A673 (cell line): ENCODE measurements at regions not wholly inside any gene's neighbourhood (a gene's known extent, or its start where the extent isn't known, plus 50 kb on each side); places are given as distances from the start of the nearest gene placed in this dataset.

ENCODE experiments used
- BruUV-seq: library from RNA; stranded (reverse); fragments of 400-500 nt; replicated peaks from 2 replicates; lab custom pipeline; 2021; lab: Mats Ljungman, UMichigan
- CTCF ChIA-PET: fragments of 300-600 bp; sonication (Branson Sonifier 250); formaldehyde crosslinking; loops from one replicate; lab custom pipeline; 2022; ENCODE audit warnings: antibody characterized with exemption; lab: Charles Lee
- POLR2A ChIA-PET: fragments of 300-600 bp; sonication (Branson Sonifier 250); formaldehyde crosslinking; loops from one replicate; lab custom pipeline; 2022; ENCODE audit warnings: antibody characterized with exemption; ENCODE audit not compliant: low non-redundant PET; lab: Charles Lee
- DNase-seq: peaks from one replicate; pipeline ENCODE4 v3.0.0-alpha.2; 2015; ENCODE audit warnings: low spot score
- H3K27ac ChIP-seq: fragments of 200-600 bp; sonication (generic); 2 replicates; pipeline ENCODE4 v1.5.1; 2016; ENCODE audit warnings: mixed run types, low read depth, mild to moderate bottlenecking, mixed read lengths, antibody characterized with exemption, low read length; ENCODE audit not compliant: poor library complexity, severe bottlenecking
- H3K27me3 ChIP-seq: fragments of 200-600 bp; sonication (generic); replicated peaks from 2 replicates; pipeline ENCODE4 v1.6.1; 2017; ENCODE audit warnings: mixed run types, low read depth, mild to moderate bottlenecking, mixed read lengths, antibody characterized with exemption, low read length; ENCODE audit not compliant: insufficient read depth, poor library complexity
- H3K36me3 ChIP-seq: fragments of 200-600 bp; sonication (generic); 2 replicates; pipeline ENCODE4 v1.6.1; 2016; ENCODE audit warnings: mixed run types, mild to moderate bottlenecking, mixed read lengths, antibody characterized with exemption, low read length; ENCODE audit not compliant: insufficient read depth, poor library complexity, severe bottlenecking
- H3K4me1 ChIP-seq: fragments of 200-600 bp; sonication (generic); 2 replicates; pipeline ENCODE4 v1.6.1; 2017; ENCODE audit warnings: mixed run types, mild to moderate bottlenecking, mixed read lengths, antibody characterized with exemption, low read length; ENCODE audit not compliant: insufficient read depth, poor library complexity, severe bottlenecking
- H3K4me3 ChIP-seq: fragments of 200-600 bp; sonication (generic); 2 replicates; pipeline ENCODE4 v1.5.1; 2016; ENCODE audit warnings: low read depth, mixed run types, mild to moderate bottlenecking, mixed read lengths, low read length; ENCODE audit not compliant: poor library complexity, severe bottlenecking
- H3K9me3 ChIP-seq: fragments of 200-600 bp; sonication (generic); 2 replicates; pipeline ENCODE4 v1.6.1; 2016; ENCODE audit warnings: mixed run types, low read depth, mild to moderate bottlenecking, mixed read lengths, antibody characterized with exemption, low read length; ENCODE audit not compliant: poor library complexity, severe bottlenecking
- EZH2 ChIP-seq: fragments of 200-600 bp; sonication (generic); IDR thresholded peaks from 2 replicates; pipeline ENCODE4 v1.6.1; 2017; ENCODE audit warnings: borderline replicate concordance, low read depth, mild to moderate bottlenecking, mixed read lengths, antibody characterized with exemption, low read length; ENCODE audit not compliant: poor library complexity, severe bottlenecking
- intact Hi-C: fragments of 100-400 bp; cut with micrococcal nuclease; formaldehyde crosslinking; loops from one replicate; pipeline ENCODE4 v1.10.0; 2022; ENCODE audit not compliant: unreplicated experiment
- TF ChIP-seq, protein P1 (sequence below): fragments of 300-800, 200-600 bp; sonication (generic); conservative IDR thresholded peaks from 2 replicates; pipeline ENCODE4 v1.5.1; 2017; ENCODE audit warnings: low read depth, mild to moderate bottlenecking, antibody characterized with exemption, low read length, moderate library complexity, mixed read lengths

- Histone ChIP-seq H3K27ac (no peak overlapping the region), H3K4me3 (no peak overlapping the region), H3K4me1 (peaks cover 6% of the 10 kb centered on the region), H3K9me3 (no peaks in the 10 kb centered on the region), H3K27me3 (no peaks in the 10 kb centered on the region), H3K36me3 (no peaks in the 10 kb centered on the region)
- ChIA-PET POLR2A (no interaction called here), CTCF (no interaction called here)
- BruUV-seq = no TSS peak
- TF ChIP-seq EZH2 = no peak
- TF ChIP-seq, protein P1, sequence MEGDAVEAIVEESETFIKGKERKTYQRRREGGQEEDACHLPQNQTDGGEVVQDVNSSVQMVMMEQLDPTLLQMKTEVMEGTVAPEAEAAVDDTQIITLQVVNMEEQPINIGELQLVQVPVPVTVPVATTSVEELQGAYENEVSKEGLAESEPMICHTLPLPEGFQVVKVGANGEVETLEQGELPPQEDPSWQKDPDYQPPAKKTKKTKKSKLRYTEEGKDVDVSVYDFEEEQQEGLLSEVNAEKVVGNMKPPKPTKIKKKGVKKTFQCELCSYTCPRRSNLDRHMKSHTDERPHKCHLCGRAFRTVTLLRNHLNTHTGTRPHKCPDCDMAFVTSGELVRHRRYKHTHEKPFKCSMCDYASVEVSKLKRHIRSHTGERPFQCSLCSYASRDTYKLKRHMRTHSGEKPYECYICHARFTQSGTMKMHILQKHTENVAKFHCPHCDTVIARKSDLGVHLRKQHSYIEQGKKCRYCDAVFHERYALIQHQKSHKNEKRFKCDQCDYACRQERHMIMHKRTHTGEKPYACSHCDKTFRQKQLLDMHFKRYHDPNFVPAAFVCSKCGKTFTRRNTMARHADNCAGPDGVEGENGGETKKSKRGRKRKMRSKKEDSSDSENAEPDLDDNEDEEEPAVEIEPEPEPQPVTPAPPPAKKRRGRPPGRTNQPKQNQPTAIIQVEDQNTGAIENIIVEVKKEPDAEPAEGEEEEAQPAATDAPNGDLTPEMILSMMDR = no peak
- DNase-seq = no peak
- intact Hi-C loops = no loop called here
Measured at GRCh38 chr11:69582756-69583467, 58.0 kb upstream of the CCND1 start.

DNA sequence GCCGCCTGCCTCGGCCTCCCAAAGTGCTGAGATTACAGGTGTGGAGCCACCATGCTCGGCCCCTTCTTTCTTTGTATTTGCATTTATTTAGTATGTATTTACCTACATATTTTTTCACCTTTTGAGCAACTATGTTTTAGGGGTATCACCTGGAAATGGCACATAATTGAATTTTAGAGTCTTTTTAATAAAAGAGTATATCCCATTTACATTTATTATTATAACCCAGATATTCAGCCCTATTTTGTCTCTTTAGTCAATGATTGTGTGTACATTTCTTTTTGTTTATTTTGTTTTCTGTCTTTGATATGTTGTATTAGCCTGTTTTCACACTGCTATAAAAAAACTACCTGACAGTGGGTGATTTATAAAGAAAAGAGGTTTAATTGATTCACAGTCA is 56.8 kb upstream of the CCND1 start:
- Histone ChIP-seq H3K27me3 (no peaks in the 10 kb centered on the region), H3K27ac (no peak overlapping the region), H3K4me3 (no peak overlapping the region), H3K9me3 (no peaks in the 10 kb centered on the region), H3K4me1 (peaks cover 6% of the 10 kb centered on the region), H3K36me3 (no peaks in the 10 kb centered on the region)
- intact Hi-C loops = no loop called here
- no TSS peak for BruUV-seq
- TF ChIP-seq EZH2 = no peak
- TF ChIP-seq, protein P1 = no peak
- no peak for DNase-seq
- ChIA-PET CTCF (no interaction called here), POLR2A (no interaction called here)

DNA sequence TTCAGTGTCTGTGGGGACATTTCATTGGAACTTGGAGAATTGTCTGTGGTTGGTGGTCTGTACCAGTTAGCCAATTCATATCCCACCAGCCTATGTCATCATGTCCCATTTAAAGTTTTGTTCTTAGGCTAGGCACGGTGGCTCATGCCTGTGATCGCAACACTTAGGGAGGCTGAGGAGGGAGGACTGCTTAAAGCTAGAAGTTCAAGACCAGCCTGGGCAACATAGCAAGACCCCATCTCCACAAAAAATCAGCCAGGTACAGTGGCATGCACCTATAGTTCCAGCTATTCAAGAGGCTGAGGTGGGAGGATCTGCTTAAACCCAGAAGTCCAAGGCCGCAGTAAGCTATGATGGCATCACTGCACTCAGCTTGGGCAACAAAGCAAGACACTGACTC is 55.6 kb upstream of the CCND1 start:
- no peak overlapping the region for H3K4me3 ChIP-seq
- no peak overlapping the region for H3K27ac ChIP-seq
- no peak for TF ChIP-seq EZH2
- TF ChIP-seq, protein P1 = no peak
- ChIA-PET POLR2A (no interaction called here), CTCF (no interaction called here)
- H3K9me3 ChIP-seq = no peaks in the 10 kb centered on the region
- DNase-seq = no peak
- H3K36me3 ChIP-seq = no peaks in the 10 kb centered on the region
- no peaks in the 10 kb centered on the region for H3K27me3 ChIP-seq
- BruUV-seq = no TSS peak
- peaks cover 6% of the 10 kb centered on the region for H3K4me1 ChIP-seq
- intact Hi-C loops = no loop called here
